ENCODE measurements at regions not wholly inside any gene's neighbourhood (a gene's known extent, or its start where the extent isn't known, plus 50 kb on each side); places are given as distances from the start of the nearest gene placed in this dataset.

DNA sequence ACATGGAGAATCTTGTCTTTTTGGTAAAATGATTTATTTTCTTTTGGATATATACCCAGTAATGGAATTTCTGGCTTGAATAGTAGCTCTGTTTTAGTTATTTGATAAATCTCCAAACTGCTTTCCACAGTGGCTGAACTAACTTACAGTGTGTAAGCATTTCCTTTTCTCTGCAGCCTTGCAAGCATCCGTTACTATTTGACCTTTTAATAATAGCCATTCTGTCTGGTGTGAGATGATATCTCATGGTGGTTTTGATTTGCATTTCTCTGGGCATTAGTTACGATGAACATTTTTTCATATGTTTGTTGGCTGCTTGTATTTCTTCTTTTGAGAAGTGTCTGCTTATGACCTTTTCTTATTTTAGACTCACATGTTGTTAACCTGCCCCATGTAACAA lies 190.2 kb downstream of the GALR1 start:
- DNase-seq (ENCODE audit: low read depth in 2 of 3, low spot score in 2 of 3): no peak

DNA sequence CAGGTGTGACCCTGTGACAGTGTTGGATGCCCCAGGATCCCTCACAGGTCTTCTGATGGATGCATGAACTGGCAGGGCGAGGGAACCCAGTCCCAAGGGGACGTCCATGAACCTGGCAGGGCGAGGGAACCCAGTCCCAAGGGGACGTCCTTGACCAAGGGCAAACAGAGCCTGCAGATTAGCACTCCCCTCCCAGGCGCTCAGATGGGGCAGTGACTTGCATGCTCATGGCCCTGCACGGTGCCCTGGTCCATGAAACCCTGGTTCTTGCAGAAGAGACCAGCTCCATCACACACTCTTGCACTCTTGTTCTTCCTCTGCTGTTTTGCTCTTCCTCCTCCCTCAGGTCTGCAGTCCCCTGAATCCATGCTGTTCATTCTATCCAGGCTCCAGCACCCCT lies 192.7 kb downstream of the GALR1 start:
- no peak for DNase-seq (ENCODE audit: low read depth in 2 of 3, low spot score in 2 of 3)

DNA sequence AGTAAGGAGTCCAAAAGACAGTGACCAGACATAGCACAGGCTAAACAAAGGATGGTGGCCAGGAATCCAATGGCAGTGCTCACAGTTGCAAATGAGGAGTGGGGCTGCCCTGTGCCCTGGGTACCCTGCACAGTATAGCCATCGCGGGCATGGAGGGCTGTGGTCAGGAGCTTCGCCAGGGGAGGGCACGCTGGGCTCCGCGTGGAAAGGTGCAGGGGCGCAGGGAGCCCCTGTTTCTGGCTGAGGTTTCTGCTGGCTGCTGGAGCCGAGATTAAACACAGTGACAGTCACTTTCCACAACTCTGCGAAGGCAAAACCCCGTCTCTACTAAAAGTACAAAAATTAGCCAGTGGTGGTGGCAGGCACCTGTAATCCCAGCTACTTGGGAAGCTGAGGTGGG lies 194.7 kb downstream of the GALR1 start:
- no peak for DNase-seq (ENCODE audit: low read depth in 2 of 3, low spot score in 2 of 3)

DNA sequence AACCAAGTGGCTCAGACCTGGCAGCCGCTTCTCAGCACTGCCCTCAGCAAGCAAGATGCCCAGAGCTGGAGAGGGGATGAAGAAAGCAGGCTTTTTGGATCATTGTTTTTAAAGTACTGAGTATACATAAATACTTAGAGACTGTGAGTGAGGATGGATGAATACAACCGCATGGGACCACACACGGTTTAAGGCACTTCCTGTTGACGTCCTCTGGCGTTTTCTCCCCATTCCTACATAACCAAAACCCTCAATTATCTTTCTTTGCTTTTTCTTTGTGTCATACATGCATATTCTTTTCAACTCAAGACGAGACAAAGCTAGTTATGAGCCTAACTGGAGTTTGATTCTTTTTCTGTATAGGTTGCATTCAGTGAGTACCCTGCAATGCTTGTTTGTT lies 198.4 kb downstream of the GALR1 start:
- no peak for DNase-seq (ENCODE audit: low read depth in 2 of 3, low spot score in 2 of 3)

DNA sequence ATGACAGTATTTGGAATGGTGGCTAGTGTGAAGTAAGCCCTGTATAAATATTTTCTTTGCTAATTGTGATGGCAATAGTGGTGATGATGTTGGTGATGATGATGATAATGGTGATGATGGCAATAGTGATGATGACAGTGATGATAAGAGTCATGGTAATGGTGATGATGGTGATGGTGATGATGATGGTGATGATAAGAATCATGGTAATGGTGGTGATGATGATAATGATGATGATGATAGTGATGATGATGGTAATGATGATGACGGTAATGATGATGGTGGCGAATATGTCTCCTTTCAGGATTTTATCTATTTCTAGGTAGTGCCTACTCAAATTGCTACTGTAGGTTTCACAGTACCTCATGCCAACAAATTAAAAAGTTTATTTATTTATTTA lies 205.4 kb downstream of the GALR1 start:
- DNase-seq (ENCODE audit: low read depth in 2 of 3, low spot score in 2 of 3): no peak

DNA sequence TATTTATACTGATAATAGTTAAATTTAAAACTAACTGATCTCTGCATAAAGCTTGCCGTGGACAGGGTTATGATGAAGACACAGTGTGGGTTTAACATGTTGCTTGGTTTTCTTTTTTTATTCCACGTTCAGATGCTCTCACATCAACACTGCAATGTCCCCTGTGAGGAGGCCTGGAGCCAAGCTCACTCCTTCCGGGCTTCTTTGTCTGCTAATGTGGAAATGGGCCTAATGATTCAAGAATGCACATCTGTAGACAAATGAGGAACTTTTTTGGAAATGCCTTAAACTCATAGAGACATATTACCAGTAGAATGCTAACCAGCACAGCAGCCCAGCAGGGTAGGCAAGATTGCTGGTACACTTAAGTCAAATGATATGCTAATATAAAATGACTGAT lies 208.0 kb downstream of the GALR1 start:
- DNase-seq (ENCODE audit: low read depth in 2 of 3, low spot score in 2 of 3): no peak

DNA sequence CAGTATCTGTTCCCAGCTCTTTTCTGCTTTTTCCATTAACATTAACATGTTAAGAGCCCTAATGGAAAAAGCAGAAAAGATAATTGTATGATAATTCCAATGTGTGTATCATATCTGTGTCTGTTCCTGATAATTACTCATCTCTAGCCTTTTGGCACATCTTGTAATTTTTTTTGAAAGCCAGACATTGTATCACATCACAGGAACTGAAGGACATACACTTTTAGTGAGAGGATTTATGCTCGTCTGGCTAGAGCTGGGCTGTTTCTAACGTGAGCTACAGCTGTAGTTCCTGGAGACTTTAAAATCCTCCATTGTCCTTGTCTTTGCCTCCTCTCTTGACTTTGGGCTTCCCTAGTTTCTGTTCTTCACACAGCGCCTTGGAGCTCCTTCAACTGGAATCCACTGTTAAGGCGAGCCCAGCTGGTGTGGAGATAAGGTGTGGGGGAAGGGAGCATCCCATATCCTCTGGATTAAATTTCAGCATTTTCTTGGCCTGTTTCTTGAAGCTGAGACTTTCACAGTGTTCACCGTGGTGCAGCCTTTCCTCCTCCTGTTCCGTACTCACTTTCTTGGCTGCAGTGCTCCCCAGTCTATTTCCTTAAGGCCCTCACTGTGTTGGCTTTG lies 211.5 kb downstream of the GALR1 start:
- DNase-seq (ENCODE audit: low read depth in 2 of 3, low spot score in 2 of 3): no peak

DNA sequence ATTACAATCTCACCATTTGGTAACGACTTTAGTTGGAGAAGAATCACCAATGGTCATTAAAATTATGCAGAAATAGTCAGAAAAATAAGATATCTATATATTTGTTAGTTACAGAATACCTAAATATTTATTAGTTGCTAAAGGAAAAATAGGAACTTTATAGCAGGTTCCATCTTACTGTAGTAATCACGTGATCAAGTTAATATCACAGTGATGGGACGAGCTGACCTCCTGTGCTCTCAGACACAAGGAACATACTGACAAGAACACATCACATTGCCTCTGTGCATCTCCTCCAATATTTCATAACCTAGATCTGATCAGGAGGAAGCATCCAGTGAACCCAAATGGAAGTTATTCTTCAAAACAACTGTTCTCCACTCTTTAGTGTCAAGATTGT lies 215.3 kb downstream of the GALR1 start:
- DNase-seq (ENCODE audit: low read depth in 2 of 3, low spot score in 2 of 3): no peak

DNA sequence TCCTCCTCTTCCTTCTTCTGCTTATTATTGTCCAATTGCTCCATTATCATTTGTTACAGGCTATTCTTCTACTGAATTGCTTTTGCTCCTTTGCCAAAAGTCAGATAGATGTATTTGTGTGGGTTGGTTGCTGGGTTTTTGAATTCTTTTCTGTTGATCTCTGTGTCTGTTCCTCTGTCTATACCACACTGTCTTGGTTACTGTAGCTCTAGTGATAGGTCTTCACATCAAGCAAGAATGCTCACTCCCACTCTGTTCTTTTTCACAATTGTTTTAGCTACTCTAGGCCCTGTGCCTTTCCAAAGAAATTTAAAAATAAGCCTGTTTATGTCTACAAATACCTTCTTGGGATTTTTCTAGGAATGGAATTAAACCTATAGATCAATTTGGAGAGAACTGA lies 217.2 kb downstream of the GALR1 start:
- no peak for DNase-seq (ENCODE audit: low read depth in 2 of 3, low spot score in 2 of 3)

DNA sequence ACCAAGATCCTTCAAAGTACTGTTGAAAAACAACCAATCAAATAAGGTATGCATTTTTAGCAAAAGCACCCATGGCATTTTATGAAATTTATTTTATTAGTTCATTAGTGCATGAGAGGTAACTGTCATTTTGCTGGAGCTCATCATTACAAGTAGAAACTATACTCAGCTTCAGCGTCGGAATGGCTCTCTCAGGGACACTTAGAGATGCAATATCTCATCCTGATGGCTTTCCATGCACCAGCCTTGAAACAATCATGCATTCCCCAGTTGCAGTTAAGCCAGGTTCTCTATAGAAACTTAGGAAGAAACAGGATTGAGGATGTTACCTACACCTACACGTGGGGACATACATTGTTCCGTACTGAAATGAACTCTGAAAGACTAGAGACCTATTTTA lies 219.5 kb downstream of the GALR1 start:
- no peak for DNase-seq (ENCODE audit: low read depth in 2 of 3, low spot score in 2 of 3)

DNA sequence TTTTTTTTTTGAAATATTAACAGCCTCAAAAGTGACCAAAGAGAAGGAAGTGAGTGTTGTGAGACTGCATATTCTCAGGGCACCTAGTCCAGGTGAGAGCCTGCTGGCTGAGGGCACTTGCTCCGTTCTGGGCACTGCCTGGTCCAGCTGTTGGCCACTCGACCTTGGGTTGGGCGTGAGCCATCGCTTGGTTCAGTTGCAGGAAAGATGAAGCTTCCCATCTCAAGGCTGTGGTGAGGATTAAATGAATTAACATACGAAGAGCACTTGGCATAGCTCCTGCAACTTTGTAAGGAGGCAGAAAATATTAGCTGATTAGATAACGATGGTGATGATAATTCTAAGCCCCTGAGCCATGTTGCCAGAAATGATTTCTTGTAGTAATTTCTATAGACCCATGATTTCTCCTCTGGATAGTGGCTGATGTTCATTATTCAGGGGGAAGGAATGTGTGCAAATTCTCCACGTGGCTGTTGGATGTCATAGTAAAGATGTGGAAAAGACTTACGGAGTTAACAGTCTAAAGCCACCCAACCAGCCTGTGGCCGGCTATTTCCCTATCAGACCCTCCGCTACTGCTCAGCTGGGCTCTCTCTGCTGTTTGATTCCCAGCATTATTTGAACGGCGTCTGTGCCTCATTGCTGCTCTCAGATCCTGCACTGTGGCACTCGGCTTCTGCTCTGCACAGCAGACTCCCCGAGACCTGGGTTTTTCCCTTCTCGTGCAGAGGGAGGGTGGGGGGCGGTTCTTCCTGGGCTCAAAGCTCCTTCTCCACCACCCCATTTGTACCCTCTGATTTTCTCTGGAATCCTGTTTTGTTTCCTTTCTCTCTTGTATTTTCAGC lies 221.1 kb downstream of the GALR1 start:
- no peak for DNase-seq (ENCODE audit: low read depth in 2 of 3, low spot score in 2 of 3)

DNA sequence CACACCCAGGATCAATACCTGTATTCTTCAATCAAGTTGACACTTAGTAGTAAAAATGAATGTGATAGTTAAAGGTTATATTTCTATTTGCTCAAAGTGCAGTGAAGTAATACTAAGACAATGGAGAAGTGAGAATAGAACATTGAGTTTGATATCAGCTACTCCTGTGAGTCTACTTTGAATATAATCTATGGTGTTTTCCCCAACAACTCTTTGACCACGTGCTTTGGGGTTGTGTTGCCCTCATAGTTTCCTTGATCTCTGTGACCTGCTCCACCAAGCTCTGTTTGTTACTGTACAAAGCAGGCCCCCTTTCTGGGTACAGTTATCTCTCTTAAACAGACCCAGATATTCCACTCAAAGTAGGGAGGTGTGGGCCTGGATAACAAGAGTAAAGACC lies 222.9 kb downstream of the GALR1 start:
- DNase-seq (ENCODE audit: low read depth in 2 of 3, low spot score in 2 of 3): no peak

DNA sequence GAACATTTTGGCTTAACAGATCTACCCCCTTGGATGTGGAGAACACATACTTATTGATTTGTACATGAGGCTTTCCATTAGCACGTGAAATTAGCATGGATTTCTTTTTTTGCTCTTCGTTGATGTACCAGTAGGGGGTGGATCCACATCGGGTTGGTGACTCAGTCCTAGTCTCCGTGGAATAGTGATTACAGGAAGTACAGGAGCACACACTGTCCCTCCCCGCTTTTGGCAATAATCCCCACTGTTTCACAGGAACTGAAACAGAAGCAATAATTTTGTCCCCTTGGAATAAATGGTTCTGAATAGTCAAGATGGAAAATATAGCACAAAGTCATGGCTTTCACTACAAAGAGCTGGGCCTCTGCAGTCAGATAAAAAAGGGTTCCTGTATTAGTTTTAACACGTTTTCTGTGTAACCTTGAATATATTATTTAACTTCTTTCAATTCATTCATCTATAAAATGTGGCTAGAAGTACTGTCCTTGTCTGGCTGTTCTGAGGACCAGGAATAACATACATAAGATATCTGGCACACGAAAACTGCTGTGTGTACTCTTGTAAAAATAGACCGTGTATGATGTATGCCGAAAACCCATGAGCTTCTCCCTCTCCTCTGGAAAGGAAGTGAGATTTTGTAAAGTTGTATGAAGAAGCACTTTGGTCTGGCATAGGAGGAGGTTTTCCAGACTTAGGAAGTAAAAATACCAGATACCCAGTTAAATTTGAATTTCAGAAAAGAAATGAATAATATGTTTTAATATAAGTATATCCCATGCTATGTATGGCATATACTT lies 229.2 kb downstream of the GALR1 start:
- no peak for DNase-seq (ENCODE audit: low read depth in 2 of 3, low spot score in 2 of 3)

DNA sequence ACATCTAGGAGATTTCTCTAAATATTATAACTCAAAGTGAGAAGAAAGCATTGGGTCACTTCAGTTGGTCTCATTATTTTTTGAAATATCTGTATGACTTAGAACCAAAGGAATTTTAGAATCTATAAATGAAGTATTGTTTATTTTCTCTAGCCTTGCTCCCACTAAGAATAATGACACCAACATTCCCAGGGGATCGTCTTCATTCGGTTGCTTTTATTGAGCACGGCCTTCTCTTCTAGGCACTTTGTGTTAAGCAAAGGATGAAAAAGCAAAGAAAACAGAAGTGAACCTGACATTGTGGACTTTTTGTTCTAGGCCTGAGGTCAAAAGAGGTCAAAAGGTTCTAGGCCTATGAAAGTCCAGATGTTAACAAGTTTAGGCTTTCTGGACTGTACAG lies 231.9 kb downstream of the GALR1 start:
- no peak for DNase-seq (ENCODE audit: low read depth in 2 of 3, low spot score in 2 of 3)

DNA sequence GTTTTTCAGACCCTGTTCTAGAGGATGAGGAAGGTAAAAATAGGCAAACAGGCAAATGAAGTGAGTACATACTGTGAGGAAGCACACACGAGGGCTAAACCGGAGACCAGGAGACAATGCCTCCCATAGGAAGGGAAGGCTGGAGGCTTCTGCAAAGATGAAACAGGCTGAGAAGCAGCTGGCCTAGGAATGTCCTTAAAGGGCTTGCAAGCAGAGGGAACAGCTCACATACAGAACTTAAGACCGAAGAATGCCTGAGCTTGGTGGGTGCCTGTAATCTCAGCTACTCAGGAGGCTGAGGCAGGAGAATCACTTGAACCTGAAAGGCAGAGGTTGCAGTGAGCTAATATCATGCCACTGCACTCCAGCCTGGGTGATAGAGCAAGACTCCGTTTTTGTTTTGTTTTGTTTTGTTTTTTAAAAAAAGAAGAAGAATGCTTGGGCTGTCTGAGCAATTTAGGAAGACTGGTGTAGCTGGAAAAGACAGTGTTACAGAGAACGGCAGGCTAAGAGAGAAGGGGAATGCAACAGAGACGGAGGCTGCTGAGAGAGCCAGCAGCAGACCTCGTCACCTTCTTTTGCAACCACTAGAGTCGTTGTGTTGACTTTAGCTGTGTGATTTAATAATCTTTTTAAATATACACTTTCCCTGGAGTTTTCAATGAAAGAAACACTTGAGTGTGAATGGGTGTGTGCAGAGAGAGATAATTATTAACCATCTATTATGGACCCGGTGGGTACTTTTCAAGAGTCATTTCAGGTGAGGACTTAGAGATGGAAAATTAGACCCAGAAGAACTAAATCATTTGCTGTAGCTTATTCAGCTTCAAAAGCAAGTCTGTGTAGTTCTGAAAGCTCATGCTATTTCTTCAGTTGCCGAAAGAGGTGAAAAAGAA lies 232.8 kb downstream of the GALR1 start:
- DNase-seq (ENCODE audit: low read depth in 2 of 3, low spot score in 2 of 3): no peak

DNA sequence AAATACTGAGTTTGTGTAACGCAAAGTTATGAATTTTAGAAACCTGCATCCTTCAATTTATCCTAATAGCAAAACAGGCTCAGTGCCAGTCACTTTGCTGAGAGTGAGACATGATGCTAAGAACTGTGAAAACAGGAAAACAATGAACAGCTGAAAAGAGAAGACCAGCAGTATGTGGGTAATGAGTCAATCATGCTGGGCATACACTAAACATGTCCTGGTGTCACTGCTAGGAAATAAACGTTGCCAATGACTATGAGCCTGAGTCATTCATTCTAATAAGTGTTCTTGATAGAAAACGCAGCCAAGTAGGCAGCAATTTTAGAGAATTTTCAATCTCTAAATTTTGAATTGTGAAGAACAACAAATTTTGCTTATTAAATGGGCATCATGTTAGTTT lies 237.3 kb downstream of the GALR1 start:
- DNase-seq (ENCODE audit: low read depth in 2 of 3, low spot score in 2 of 3): no peak

DNA sequence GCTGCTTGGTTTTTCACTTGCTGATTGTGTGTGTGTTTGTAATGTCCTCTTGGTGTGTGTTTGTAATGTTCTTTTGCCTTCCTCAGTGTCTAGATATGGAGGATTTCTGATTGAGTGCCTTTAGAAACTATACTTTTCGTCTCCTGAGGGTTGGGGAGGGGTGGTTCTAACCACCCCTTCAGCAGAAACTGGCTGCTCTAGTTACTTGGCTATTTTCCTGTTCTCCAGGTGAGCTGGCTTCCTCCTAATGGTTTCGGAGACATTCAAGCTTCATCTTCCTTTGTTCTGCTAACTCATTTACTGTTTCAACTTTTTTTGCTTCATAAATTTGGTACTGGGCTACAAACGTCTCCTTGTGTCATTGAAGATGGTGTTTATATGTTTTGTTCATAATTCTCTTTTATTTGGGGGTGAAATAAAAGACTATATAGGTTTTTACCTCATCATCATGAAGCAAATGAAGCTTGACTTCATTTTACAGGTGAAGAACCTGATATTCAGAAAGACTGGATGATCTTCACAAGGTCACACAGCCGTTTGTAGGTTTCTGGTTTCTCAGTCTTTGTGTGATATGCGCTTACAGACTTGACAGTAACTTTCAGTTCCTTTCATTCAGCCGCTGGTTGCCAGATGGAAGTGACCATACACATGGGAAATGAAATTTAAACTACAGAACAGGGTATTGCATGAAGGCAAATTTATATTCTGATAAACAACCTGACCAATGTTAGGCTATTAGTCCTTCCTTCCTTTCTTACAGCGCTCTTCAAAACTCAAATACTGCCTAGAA lies 238.5 kb downstream of the GALR1 start:
- no peak for DNase-seq (ENCODE audit: low read depth in 2 of 3, low spot score in 2 of 3)

DNA sequence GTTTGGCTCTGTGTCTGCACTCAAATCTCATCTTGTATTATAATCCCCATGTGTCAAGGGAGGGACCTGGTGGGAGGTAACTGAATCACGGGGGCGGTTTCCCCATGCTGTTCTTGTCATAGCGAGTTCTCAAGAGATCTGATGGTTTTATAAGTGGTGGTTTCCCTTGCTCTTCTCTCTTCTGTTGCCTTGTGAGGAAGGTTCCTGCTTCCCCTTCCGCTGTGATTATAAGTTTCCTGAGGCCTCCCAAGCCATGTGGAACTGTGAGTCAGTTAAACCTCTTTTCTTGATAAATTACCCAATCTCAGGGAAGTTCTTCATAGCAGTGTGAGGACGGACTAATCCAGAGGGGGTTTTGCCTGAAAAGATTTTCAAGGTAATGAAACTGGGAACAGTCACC lies 245.4 kb downstream of the GALR1 start:
- no peak for DNase-seq (ENCODE audit: low read depth in 2 of 3, low spot score in 2 of 3)

DNA sequence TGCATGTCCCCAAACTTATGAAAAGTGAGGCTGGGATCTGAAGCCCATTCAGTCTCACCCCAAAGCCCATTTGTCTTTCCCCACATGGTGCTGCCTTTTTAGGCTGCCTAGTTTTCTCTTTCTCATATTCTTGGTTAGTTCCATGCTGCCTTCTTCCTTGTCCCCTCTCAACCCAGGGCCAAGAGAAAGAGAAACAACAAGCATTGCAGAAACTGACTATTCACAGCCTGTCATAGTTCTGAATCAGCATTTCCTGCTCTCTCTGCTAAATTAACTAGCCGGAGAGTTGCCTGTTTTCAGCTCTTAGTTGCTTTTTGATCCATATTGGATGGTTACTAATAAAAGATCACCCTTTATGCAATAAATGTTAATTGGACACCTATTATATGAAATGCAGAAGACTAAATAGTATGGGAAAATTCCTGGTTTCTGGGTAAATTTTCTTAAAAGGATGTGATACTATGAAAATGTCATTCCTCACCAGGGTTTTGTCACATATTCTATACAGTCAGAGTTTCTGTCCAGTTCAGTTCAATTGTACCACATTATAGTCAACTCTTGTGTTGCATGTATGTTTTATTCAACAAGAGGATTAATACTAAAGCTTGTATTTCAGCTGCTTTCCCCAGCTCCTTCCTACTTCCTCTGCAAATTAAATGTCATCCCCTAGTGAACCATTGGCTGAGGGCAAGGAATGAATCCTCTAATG lies 246.5 kb downstream of the GALR1 start:
- DNase-seq (ENCODE audit: low read depth in 2 of 3, low spot score in 2 of 3): peak in 2 of 3 donors; percentile 5 to 42
